T-cell (primary cell): ENCODE measurements at regions not wholly inside any gene's neighbourhood (a gene's known extent, or its start where the extent isn't known, plus 50 kb on each side); places are given as distances from the start of the nearest gene placed in this dataset.

Source experiments
- ATAC-seq, 4 experiments: fragments of 200-7000 bp in 3 of 4; fragments of 150-1000 bp in 1 of 4; cut with Tn5 transposase; replicated peaks in 1 of 4; 1 replicate in 3 of 4; 2 replicates in 1 of 4; pipeline ENCODE4 v1.10.0; 2021; ENCODE audit warnings: moderate library complexity in 3 of 4, mild to moderate bottlenecking in 2 of 4, moderate number of reproducible peaks in 1 of 4
- CTCF ChIA-PET, 2 donors: fragments of 300-600 bp; sonication (Branson Sonifier 250); formaldehyde crosslinking; loops; one replicate each; lab custom pipeline; 2022; ENCODE audit warnings: antibody characterized with exemption in 2 of 2; lab: Charles Lee
- POLR2A ChIA-PET, 2 donors: fragments of 300-600 bp; sonication (Branson Sonifier 250); formaldehyde crosslinking; loops; one replicate each; lab custom pipeline; 2022; ENCODE audit warnings: antibody characterized with exemption in 2 of 2; lab: Charles Lee
- DNase-seq, 35 experiments: peaks; one replicate each; pipeline versions ENCODE4 v3.0.0 to v3.0.0-alpha.2; 2013 to 2023
- H3K27ac ChIP-seq: one replicate; pipeline ENCODE4 v1.5.1; 2013; ENCODE audit warnings: low read length
- H3K27me3 ChIP-seq, 2 experiments: replicated peaks in 1 of 2; 1 replicate in 1 of 2; 2 replicates in 1 of 2; pipeline versions ENCODE4 v1.6.1 to v1.7.0; 2013; ENCODE audit warnings: low read length in 1 of 2, mixed read lengths in 1 of 2; ENCODE audit not compliant: control insufficient read depth in 2 of 2, insufficient read depth in 2 of 2; ENCODE audit errors: extremely low read depth in 1 of 2
- H3K36me3 ChIP-seq, 2 donors: 1 replicate in 1 of 2; 2 replicates in 1 of 2; pipeline versions ENCODE4 v1.6.1 to v1.7.0; 2013; ENCODE audit warnings: low read length in 1 of 2; ENCODE audit not compliant: control insufficient read depth in 2 of 2, insufficient read depth in 1 of 2; ENCODE audit errors: extremely low read depth in 1 of 2
- H3K4me1 ChIP-seq, 2 experiments: 1 replicate in 1 of 2; 2 replicates in 1 of 2; pipeline versions ENCODE4 v1.6.1 to v1.7.0; 2013; ENCODE audit warnings: low read length in 2 of 2, mixed read lengths in 1 of 2; ENCODE audit not compliant: insufficient read depth in 2 of 2, control insufficient read depth in 1 of 2; ENCODE audit errors: extremely low read depth in 1 of 2
- H3K4me3 ChIP-seq, 2 donors: 1 replicate in 1 of 2; 2 replicates in 1 of 2; pipeline versions ENCODE4 v1.5.1 to v1.7.0; 2013; ENCODE audit warnings: mild to moderate bottlenecking in 2 of 2, low read length in 1 of 2, moderate library complexity in 1 of 2; ENCODE audit not compliant: control insufficient read depth in 1 of 2; ENCODE audit errors: extremely low read depth in 1 of 2
- H3K9me3 ChIP-seq: 2 replicates; pipeline ENCODE4 v1.7.0; 2013
- H3K27ac Mint-ChIP-seq, 2 donors: one replicate each; pipeline ENCODE4 v1.8.0; 2020 to 2021; ENCODE audit warnings: mild to moderate bottlenecking in 2 of 2, mixed read lengths in 2 of 2
- H3K27me3 Mint-ChIP-seq, 2 donors: one replicate each; pipeline ENCODE4 v1.8.0; 2021 to 2022; ENCODE audit warnings: mixed read lengths in 2 of 2
- H3K36me3 Mint-ChIP-seq: one replicate; pipeline ENCODE4 v1.8.0; 2021; ENCODE audit warnings: mixed read lengths
- H3K4me1 Mint-ChIP-seq, 3 donors: one replicate each; pipeline ENCODE4 v1.8.0; 2020 to 2022; ENCODE audit warnings: mixed read lengths in 3 of 3, mild to moderate bottlenecking in 1 of 3
- H3K4me3 Mint-ChIP-seq, 3 donors: one replicate each; pipeline ENCODE4 v1.8.0; 2020 to 2022; ENCODE audit warnings: mild to moderate bottlenecking in 3 of 3, mixed read lengths in 3 of 3, moderate library complexity in 3 of 3
- H3K9me3 Mint-ChIP-seq, 3 donors: one replicate each; pipeline ENCODE4 v1.8.0; 2020 to 2022; ENCODE audit warnings: mixed read lengths in 3 of 3
- WGBS: methylation state at CpG from one replicate; pipeline ENCODE4 v1.1.5; 2013; ENCODE audit warnings: missing lambda C conversion rate; ENCODE audit not compliant: insufficient coverage; 5-methylcytosine and 5-hydroxymethylcytosine counted together

GRCh38 chr18:72470391-72470790 lies 73.8 kb downstream of the CBLN2 start:
- no peak overlapping the region for H3K27ac Mint-ChIP-seq
- Histone ChIP-seq H3K9me3 (no peaks in the 10 kb centered on the region), H3K4me3 (no peak overlapping the region), H3K36me3 (no peaks in the 10 kb centered on the region), H3K4me1 (no peaks in the 10 kb centered on the region), H3K27me3 (no peaks in the 10 kb centered on the region), H3K27ac (no peak overlapping the region)
- no peak overlapping the region for H3K4me3 Mint-ChIP-seq
- H3K4me1 Mint-ChIP-seq, result no peaks in the 10 kb centered on the region
- H3K9me3 Mint-ChIP-seq, result peaks cover 3 to 14% (median 4%) of the 10 kb centered on the region in 3 donors
- ChIA-PET POLR2A (no interaction called here), CTCF (no interaction called here)
- DNase-seq (no peak), ATAC-seq (no peak)
- no peaks in the 10 kb centered on the region for H3K36me3 Mint-ChIP-seq
- no peaks in the 10 kb centered on the region for H3K27me3 Mint-ChIP-seq

DNA sequence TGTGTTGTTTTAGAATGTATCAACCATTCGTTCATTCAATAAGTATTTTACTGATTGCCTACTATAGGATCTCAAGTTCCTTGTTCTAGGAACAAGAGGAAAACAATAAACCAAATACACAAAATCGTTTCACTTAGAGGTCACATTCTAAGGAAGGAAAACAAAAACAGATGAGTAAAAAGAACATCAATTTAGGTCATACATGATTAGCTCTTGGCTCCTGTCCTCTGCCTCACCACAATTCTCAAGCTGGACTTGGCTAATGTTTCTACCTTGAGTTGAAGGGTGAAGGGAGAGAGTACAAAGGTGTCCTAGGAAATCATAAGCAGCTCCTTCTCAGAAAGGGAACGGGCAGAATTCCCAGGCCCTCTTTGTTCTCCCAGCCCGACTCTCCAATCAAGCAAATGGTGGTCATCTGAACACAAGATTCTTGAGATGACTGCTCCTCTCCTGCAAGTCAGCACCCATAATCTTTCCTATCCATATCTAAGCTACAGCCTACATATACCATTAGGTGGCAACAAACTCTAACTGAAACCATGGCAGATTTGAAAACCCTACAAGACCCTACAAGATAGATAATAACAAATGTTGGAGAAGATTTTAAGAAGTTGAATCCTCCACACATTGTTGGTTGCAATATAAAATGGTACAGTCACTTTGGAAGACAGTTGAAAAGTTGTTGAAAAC lies 76.0 kb downstream of the CBLN2 start:
- no peaks in the 10 kb centered on the region for H3K36me3 Mint-ChIP-seq
- Histone ChIP-seq H3K27ac (no peak overlapping the region), H3K9me3 (no peaks in the 10 kb centered on the region)

DNA sequence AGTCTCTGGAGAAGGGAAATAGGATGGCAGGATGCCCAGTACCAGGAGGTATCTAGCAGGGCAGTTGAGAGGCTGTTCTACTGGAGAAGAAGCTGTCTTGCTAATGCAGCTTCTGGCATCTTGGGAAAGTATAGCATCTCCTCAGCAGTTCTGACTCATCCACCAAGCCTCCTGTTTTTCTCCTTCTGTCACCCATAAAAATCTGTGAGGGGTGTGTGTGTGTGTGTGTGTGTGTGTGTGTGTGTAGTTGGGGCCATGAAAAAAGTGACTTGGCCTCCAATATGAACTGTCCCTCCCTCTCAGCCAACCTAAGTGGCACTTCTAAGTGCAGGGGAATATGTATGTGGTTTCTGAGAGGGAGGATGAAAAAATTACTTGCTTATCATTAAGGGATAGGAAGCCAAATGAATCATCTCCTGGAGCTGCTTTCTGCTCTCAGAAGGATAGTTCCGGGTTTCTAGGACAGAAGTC lies 83.9 kb downstream of the CBLN2 start:
- Histone ChIP-seq H3K27ac (no peak overlapping the region), H3K9me3 (no peaks in the 10 kb centered on the region), H3K27me3 (no peaks in the 10 kb centered on the region), H3K4me1 (no peaks in the 10 kb centered on the region), H3K4me3 (no peak overlapping the region), H3K36me3 (no peaks in the 10 kb centered on the region)
- no peaks in the 10 kb centered on the region for H3K27me3 Mint-ChIP-seq
- ATAC-seq, result no peak
- H3K36me3 Mint-ChIP-seq, result no peaks in the 10 kb centered on the region
- ChIA-PET CTCF (no interaction called here), POLR2A (no interaction called here)
- peaks cover 4 to 5% (median 5%) of the 10 kb centered on the region in 3 donors for H3K9me3 Mint-ChIP-seq
- no peak for DNase-seq
- H3K4me3 Mint-ChIP-seq, result no peak overlapping the region
- no CpG with 5 or more reads among the region's 1 CpG for WGBS
- H3K4me1 Mint-ChIP-seq, result no peaks in the 10 kb centered on the region
- H3K27ac Mint-ChIP-seq, result no peak overlapping the region

More for the DNA sequence above, 76.0 kb downstream of the CBLN2 start:
- peaks cover 3 to 16% (median 8%) of the 10 kb centered on the region in 3 donors for H3K9me3 Mint-ChIP-seq
- ChIA-PET POLR2A (no interaction called here), CTCF (no interaction called here)
- Histone ChIP-seq H3K27me3 (no peaks in the 10 kb centered on the region), H3K4me3 (no peak overlapping the region), H3K36me3 (no peaks in the 10 kb centered on the region), H3K4me1 (no peaks in the 10 kb centered on the region)
- DNase-seq, result no peak
- no peaks in the 10 kb centered on the region for H3K4me1 Mint-ChIP-seq
- H3K27ac Mint-ChIP-seq, result no peak overlapping the region
- H3K27me3 Mint-ChIP-seq, result no peaks in the 10 kb centered on the region
- 100% methylated on average over 1 of the region's 4 CpGs for WGBS
- no peak for ATAC-seq
- H3K4me3 Mint-ChIP-seq, result no peak overlapping the region

- Mint-ChIP-seq H3K27me3 (no peaks in the 10 kb centered on the region), H3K9me3 (peaks cover 4 to 9% (median 4%) of the 10 kb centered on the region in 3 donors), H3K4me1 (no peaks in the 10 kb centered on the region), H3K36me3 (no peaks in the 10 kb centered on the region), H3K4me3 (no peak overlapping the region), H3K27ac (no peak overlapping the region)
- Histone ChIP-seq H3K9me3 (no peaks in the 10 kb centered on the region), H3K4me1 (no peaks in the 10 kb centered on the region), H3K27me3 (no peaks in the 10 kb centered on the region), H3K27ac (no peak overlapping the region), H3K36me3 (no peaks in the 10 kb centered on the region), H3K4me3 (no peak overlapping the region)
- ChIA-PET POLR2A (no interaction called here), CTCF (no interaction called here)
- DNase-seq (no peak), ATAC-seq (no peak)
These were observed 85.9 kb downstream of the CBLN2 start for GRCh38 chr18:72458271-72458670.

- Mint-ChIP-seq H3K9me3 (peaks cover 9 to 11% (median 9%) of the 10 kb centered on the region in 3 donors), H3K27me3 (no peaks in the 10 kb centered on the region), H3K36me3 (no peaks in the 10 kb centered on the region), H3K4me3 (no peak overlapping the region), H3K27ac (no peak overlapping the region), H3K4me1 (no peaks in the 10 kb centered on the region)
- no CpG with 5 or more reads among the region's 1 CpG for WGBS
- POLR2A ChIA-PET, result no interaction called here
- DNase-seq (no peak), ATAC-seq (no peak)
- Histone ChIP-seq H3K9me3 (no peaks in the 10 kb centered on the region), H3K27ac (no peak overlapping the region), H3K27me3 (no peaks in the 10 kb centered on the region), H3K4me1 (no peaks in the 10 kb centered on the region), H3K36me3 (no peaks in the 10 kb centered on the region), H3K4me3 (no peak overlapping the region)
- CTCF ChIA-PET, result no interaction called here
These were observed 87.3 kb downstream of the CBLN2 start for GRCh38 chr18:72456802-72457201.

- peaks cover 11 to 27% (median 13%) of the 10 kb centered on the region in 3 donors for H3K9me3 Mint-ChIP-seq
- DNase-seq, result no peak
- Histone ChIP-seq H3K4me3 (no peak overlapping the region), H3K9me3 (no peaks in the 10 kb centered on the region), H3K36me3 (no peaks in the 10 kb centered on the region), H3K27ac (no peak overlapping the region), H3K4me1 (no peaks in the 10 kb centered on the region), H3K27me3 (no peaks in the 10 kb centered on the region)
- ChIA-PET CTCF (no interaction called here), POLR2A (no interaction called here)
- H3K4me3 Mint-ChIP-seq, result no peak overlapping the region
- no peaks in the 10 kb centered on the region for H3K27me3 Mint-ChIP-seq
- ATAC-seq, result no peak
- no peak overlapping the region for H3K27ac Mint-ChIP-seq
- no peaks in the 10 kb centered on the region for H3K4me1 Mint-ChIP-seq
- WGBS, result 100% methylated on average over 1 of the region's 6 CpGs
- H3K36me3 Mint-ChIP-seq, result no peaks in the 10 kb centered on the region
These were observed 91.8 kb downstream of the CBLN2 start for GRCh38 chr18:72452328-72452727.

DNA sequence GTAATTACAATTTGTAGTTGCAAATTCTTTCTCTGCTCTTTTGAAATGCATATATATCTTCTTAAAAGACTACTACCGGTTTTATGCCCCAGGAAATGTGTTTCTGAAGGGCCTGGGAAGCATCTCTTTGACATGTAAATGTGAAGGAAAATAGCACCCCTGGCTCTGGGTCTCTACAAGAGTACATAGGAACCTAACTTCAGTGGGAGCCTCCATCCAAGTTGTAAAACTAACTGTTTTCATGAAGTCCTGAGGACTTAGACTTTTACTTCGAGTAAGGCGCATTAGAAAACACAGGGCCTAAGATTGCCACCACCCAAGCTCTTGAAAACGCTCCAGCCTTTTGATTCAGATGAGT lies 99.4 kb downstream of the CBLN2 start:
- Mint-ChIP-seq H3K4me1 (no peaks in the 10 kb centered on the region), H3K27me3 (no peaks in the 10 kb centered on the region), H3K4me3 (no peak overlapping the region), H3K36me3 (no peaks in the 10 kb centered on the region), H3K27ac (no peak overlapping the region), H3K9me3 (peaks cover 0 to 18% (median 8%) of the 10 kb centered on the region in 3 donors)
- DNase-seq (no peak), ATAC-seq (no peak)
- Histone ChIP-seq H3K9me3 (no peaks in the 10 kb centered on the region), H3K27ac (no peak overlapping the region), H3K4me1 (no peaks in the 10 kb centered on the region), H3K27me3 (no peaks in the 10 kb centered on the region), H3K36me3 (no peaks in the 10 kb centered on the region), H3K4me3 (no peak overlapping the region)
- CTCF ChIA-PET, result no interaction called here
- POLR2A ChIA-PET, result no interaction called here
- WGBS, result no CpG with 5 or more reads among the region's 4 CpGs
